ENCODE measurements at regions not wholly inside any gene's neighbourhood (a gene's known extent, or its start where the extent isn't known, plus 50 kb on each side); places are given as distances from the start of the nearest gene placed in this dataset.

DNA sequence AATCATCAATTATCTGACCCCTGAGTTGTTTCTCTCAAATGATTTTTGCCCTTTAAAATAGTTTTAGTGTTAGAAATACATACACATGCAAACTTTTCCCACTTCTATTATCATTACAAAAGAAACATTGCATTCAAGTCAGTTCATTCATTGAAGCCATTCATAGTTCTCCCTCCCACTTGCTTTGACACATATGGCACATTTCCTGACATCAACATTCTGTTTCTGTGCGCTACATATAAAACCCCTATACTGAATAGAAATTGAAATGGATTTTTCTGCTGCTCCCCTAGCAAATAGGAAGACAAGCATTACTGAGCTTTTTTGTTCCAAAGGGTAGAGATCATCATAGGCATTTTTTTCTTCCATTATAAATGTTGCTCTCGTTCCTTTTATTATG is 497.9 kb upstream of the PCDH10 start:
- no peak for FAIRE-seq
- no peak for TF ChIP-seq HOXA7 (CRISPR knock-in tag; IDR thresholded peaks at IDR 0.05)
- no peak for TF ChIP-seq ZZZ3 (CRISPR knock-in tag; IDR thresholded peaks at IDR 0.05; ENCODE audit: borderline replicate concordance)
- TF ChIP-seq NR2C2 (CRISPR knock-in tag; IDR thresholded peaks at IDR 0.05; ENCODE audit: borderline replicate concordance) = no peak
- no peak for TF ChIP-seq SALL1 (CRISPR knock-in tag; IDR thresholded peaks at IDR 0.05)
- TF ChIP-seq HNRNPL (IDR thresholded peaks at IDR 0.05; ENCODE audit: low read depth, low read length) = no peak

GRCh38 chr4:132660181-132660580 is 488.9 kb upstream of the PCDH10 start:
- Histone ChIP-seq H3K4me3 (replicated peaks in 1 of 3; ENCODE audit: insufficient read depth in 1 of 3, low read depth in 2 of 3, low read length in 3 of 3) (no peak overlapping the region), H3K4me2 (ENCODE audit: low read depth, low read length) (no peak overlapping the region), H3K9ac (ENCODE audit: insufficient read depth, low read depth, low read length) (no peak overlapping the region), H4K20me1 (ENCODE audit: insufficient read depth, low read length) (no peaks in the 10 kb centered on the region), H3K9me3 (ENCODE audit: low read length) (no peaks in the 10 kb centered on the region), H3K36me3 (replicated peaks in 1 of 2; ENCODE audit: control insufficient read depth in 1 of 2, insufficient read depth in 2 of 2, low read length in 2 of 2) (no peaks in the 10 kb centered on the region), H3K27ac (ENCODE audit: extremely low read length, insufficient read depth, low read length) (no peak overlapping the region), H2AFZ (ENCODE audit: low read length) (no peak overlapping the region), H3K27me3 (ENCODE audit: control insufficient read depth in 1 of 2, insufficient read depth in 2 of 2, low read length in 2 of 2) (no peaks in the 10 kb centered on the region), H3K4me1 (ENCODE audit: insufficient read depth, low read length) (no peaks in the 10 kb centered on the region), H3K79me2 (ENCODE audit: insufficient read depth, low read length) (no peaks in the 10 kb centered on the region)
- CTCF ChIA-PET (ENCODE audit: low intra/inter-chr PET ratio, low total read pairs) = no interaction called here
- intact Hi-C loops (cut with micrococcal nuclease; ENCODE audit: unreplicated experiment) (no loop called here), in situ Hi-C loops (cut with HindIII; ENCODE audit: extremely low pct_ligation_motif_present, low pct_unique_long_range_greater_than_20kb) (no loop called here)
- 0% methylated on average over 1 of the region's 1 CpG for WGBS (ENCODE audit: low lambda C conversion rate)
- TF ChIP-seq KMT2B (CRISPR knock-in tag; IDR thresholded peaks at IDR 0.05) = no peak
- no peak for TF ChIP-seq NRL (CRISPR knock-in tag; IDR thresholded peaks at IDR 0.05; ENCODE audit: borderline replicate concordance)
- no peak for TF ChIP-seq ZNF274 (CRISPR knock-in tag; IDR thresholded peaks at IDR 0.05)
- no peak for TF ChIP-seq EP300 (IDR thresholded peaks at IDR 0.05; ENCODE audit: low read depth in 2 of 2, low read length in 2 of 2)
- no peak for TF ChIP-seq EP300 (CRISPR knock-in tag; IDR thresholded peaks at IDR 0.05; ENCODE audit: borderline replicate concordance)
- TF ChIP-seq ZNF230 (CRISPR knock-in tag; IDR thresholded peaks at IDR 0.05) = no peak
- no peak for TF ChIP-seq ZNF556 (CRISPR knock-in tag; IDR thresholded peaks at IDR 0.05; ENCODE audit: borderline replicate concordance)
- no peak for TF ChIP-seq ZNF138 (CRISPR knock-in tag; IDR thresholded peaks at IDR 0.05; ENCODE audit: low read depth)
- POLR2A ChIA-PET = no interaction called here
- BruUV-seq (replicated peaks) = no TSS peak
- FAIRE-seq = no peak
- no peak for ATAC-seq
- DNase-seq (ENCODE audit: low spot score) = no peak

More for the DNA sequence above, 497.9 kb upstream of the PCDH10 start:
- H3K4me3 ChIP-seq (replicated peaks in 1 of 3; ENCODE audit: insufficient read depth in 1 of 3, low read depth in 2 of 3, low read length in 3 of 3) = no peak overlapping the region
- ChIA-PET POLR2A (no interaction called here), CTCF (ENCODE audit: low intra/inter-chr PET ratio, low total read pairs) (no interaction called here)
- in situ Hi-C loops (cut with HindIII; ENCODE audit: extremely low pct_ligation_motif_present, low pct_unique_long_range_greater_than_20kb) (no loop called here), intact Hi-C loops (cut with micrococcal nuclease; ENCODE audit: unreplicated experiment) (no loop called here)
- ATAC-seq = no peak
- H3K27ac ChIP-seq (ENCODE audit: extremely low read length, insufficient read depth, low read length) = no peak overlapping the region
- H3K4me1 ChIP-seq (ENCODE audit: insufficient read depth, low read length) = no peaks in the 10 kb centered on the region
- no TSS peak for BruUV-seq (replicated peaks)
- no peaks in the 10 kb centered on the region for H3K9me3 ChIP-seq (ENCODE audit: low read length)
- 2% methylated on average over 2 of the region's 2 CpGs for WGBS (ENCODE audit: low lambda C conversion rate)
- no peaks in the 10 kb centered on the region for H3K36me3 ChIP-seq (replicated peaks in 1 of 2; ENCODE audit: control insufficient read depth in 1 of 2, insufficient read depth in 2 of 2, low read length in 2 of 2)
- no peak for DNase-seq (ENCODE audit: low spot score)
- no peaks in the 10 kb centered on the region for H3K27me3 ChIP-seq (ENCODE audit: control insufficient read depth in 1 of 2, insufficient read depth in 2 of 2, low read length in 2 of 2)
- H3K9ac ChIP-seq (ENCODE audit: insufficient read depth, low read depth, low read length) = no peak overlapping the region
- H4K20me1 ChIP-seq (ENCODE audit: insufficient read depth, low read length) = no peaks in the 10 kb centered on the region
- H2AFZ ChIP-seq (ENCODE audit: low read length) = no peak overlapping the region
- no peaks in the 10 kb centered on the region for H3K79me2 ChIP-seq (ENCODE audit: insufficient read depth, low read length)
- no peak overlapping the region for H3K4me2 ChIP-seq (ENCODE audit: low read depth, low read length)

Data from HepG2 (cell line).